ENCODE measurements at regions not wholly inside any gene's neighbourhood (a gene's known extent, or its start where the extent isn't known, plus 50 kb on each side); places are given as distances from the start of the nearest gene placed in this dataset.
"Not testable (repeated sequence)": the region's sequence is repeated elsewhere in the genome, so short reads cannot be mapped to it uniquely, and the experiment has no call there.

DNA sequence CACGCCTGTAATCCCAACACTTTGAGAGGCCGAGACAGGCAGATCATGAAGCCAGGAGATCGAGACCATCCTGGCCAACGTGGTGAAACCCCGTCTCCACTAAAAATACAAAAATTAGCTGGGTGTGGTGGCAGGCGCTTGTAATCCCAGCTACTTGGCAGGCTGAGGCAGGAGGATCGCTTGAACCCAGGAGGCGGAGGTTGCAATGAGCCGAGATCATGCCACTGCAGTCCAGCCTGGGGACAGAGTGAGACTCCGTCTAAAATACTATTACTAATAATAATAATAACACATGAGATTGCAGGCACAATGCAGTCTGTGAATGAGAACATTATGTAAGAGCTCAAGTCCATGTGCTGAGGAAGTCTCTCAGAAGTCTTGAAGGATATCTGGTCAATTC is 1684.4 kb downstream of the SPATA31A7 start:
- DNase-seq (ENCODE audit: low read depth in 3 of 3, low spot score in 1 of 3), result not testable (repeated sequence)

DNA sequence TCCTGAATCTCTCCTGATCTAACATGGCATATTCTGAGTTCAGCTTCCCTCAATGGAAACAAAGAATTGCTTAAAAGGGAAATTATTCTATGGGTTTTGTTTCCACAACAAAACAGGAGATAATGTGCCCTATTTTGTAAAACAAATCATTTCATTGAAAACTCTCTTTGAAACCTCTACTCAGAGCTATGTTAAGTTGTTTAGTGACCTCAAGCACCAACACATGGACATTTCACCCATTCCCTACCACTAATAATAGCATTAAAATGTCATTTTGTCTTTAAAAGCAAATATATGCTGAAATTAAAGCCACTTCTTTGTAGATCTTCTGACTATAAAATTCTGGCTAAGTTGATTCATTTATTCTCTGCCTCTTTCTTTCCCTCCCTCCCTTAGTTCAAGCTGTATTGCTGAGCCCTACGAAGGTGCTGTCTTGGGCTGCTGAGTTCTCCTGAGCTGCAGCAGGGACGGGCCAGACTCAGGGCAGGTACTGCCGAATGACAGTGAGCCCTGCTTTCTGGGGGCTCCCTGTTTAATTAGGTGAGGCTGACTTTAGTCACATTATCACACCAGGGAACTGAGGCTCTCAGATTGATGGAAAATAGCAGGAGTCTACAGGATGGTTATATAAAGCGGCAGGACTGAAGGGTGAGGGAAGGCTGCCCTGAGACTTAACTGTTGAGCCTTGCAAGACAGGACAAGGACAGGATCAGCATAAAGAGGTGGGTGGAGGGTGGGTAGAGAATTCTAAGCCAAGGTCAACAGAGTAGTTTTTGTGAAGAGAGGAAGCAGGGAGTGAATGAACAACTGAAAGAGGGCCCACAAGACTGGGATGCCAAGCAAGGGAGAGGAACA is 1685.1 kb downstream of the SPATA31A7 start:
- not testable (repeated sequence) for DNase-seq (ENCODE audit: low read depth in 3 of 3, low spot score in 1 of 3)

DNA sequence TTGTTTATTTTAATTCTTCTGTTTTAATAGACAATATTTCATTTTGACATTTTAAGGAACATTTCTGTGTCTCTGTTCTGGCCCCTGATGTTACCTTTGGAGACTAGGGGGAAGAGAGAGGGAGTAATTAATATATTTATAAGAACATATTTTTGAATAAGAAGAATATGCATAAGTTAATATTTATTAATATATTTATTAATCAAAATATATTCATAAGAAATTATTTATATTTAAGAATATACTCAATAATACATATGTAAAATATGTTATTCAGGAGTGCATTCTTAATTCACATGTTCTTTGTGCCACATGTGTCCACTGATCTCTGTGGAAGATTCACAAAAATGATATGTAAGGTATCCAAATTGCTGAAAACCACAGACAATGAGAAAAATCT is 1687.7 kb downstream of the SPATA31A7 start:
- not testable (repeated sequence) for DNase-seq (ENCODE audit: low read depth in 3 of 3, low spot score in 1 of 3)

DNA sequence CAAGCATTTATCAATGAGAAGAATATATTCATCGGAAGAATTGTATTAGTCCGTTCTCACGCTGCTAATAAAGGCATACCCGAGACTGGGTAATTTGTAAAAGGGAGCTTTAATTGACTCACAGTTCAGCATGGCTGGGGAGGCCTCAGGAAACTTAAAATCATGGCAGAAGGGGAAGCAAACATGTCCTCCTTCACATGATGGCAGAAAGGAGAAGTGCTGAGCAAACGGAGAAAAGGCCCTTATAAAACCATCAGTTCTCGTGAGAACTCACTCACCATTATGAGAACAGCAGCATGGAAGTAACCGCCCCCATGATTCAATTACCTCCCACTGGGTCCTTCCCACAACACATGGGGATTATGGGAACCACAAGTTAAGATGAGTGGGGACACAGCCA is 1688.2 kb downstream of the SPATA31A7 start:
- DNase-seq (ENCODE audit: low read depth in 3 of 3, low spot score in 1 of 3), result not testable (repeated sequence)

DNA sequence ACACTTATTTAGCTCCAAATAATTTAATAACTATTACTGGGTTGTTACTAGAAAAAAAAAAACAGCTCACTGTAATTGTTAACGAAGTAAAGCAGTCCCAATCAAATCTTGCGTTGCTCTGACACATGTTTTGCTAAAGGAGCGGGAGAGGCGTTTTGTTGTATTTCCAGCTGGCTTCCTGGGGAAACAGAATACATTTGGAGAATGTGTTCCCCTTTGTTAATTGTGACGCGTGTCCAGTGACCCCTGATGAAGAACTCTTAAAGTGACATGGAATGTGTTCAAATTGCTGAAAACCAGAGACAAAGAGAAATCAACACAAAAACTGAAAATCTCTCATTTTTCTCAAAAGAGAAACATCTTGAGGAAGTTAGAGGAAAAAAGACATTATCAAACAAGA is 1690.6 kb downstream of the SPATA31A7 start:
- DNase-seq (ENCODE audit: low read depth in 3 of 3, low spot score in 1 of 3), result not testable (repeated sequence)

DNA sequence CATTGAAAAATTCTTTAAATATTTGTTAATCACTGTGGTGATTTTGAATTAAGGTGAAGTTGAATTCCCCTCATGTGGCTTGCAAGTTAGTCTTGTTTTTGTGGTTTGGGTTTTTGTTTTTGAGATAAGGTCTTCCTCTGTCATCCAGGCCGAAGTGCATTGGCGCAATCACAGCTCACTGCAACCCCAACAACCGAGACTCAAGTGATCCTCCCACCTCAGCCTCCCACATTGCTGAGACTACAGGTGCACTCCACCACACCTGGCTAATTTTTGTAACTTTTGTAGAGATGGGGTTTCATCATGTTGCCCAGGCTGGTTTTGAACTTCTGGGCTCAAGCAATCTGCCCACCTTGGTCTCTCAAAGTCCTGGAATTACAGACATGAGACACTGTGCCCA is 1691.1 kb downstream of the SPATA31A7 start:
- DNase-seq (ENCODE audit: low read depth in 3 of 3, low spot score in 1 of 3), result not testable (repeated sequence)

DNA sequence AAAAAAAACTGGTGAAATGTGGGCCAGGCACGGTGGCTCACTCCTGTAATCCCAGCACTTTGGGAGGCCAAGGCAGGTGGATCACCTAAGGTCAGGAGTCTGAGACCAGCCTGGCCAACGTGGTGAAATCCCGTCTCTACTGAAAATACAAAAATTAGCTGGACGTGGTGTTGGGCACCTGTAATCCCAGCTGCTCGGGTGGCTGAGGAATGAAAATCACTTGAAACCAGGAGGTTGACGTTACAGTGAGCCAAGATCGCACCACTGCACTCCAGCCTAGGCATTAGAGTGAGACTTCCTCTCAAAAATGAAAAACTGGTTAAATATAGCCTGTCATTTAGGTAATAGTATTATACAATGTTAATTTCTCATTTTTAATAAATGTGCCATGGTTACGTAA is 1692.0 kb downstream of the SPATA31A7 start:
- DNase-seq (ENCODE audit: low read depth in 3 of 3, low spot score in 1 of 3), result not testable (repeated sequence)

DNA sequence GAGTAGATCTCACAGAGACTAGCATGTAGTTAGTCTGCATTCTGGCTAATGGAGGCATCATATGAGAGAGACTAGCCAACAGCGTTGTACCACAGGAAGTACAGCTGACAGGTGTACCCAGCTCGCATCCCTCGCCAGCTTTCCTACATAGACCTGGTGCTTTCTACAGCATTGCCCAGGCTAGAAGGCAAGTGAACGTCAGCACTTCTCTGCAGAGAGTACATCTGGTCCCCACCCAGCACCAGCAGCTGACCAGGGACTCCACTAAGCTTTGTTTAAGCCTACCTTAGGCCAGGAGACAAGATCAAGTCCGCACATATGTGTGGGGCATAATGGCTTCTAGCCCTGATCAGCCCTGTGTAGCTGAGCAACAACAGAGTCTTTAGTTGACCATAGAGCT is 1692.9 kb downstream of the SPATA31A7 start:
- not testable (repeated sequence) for DNase-seq (ENCODE audit: low read depth in 3 of 3, low spot score in 1 of 3)

DNA sequence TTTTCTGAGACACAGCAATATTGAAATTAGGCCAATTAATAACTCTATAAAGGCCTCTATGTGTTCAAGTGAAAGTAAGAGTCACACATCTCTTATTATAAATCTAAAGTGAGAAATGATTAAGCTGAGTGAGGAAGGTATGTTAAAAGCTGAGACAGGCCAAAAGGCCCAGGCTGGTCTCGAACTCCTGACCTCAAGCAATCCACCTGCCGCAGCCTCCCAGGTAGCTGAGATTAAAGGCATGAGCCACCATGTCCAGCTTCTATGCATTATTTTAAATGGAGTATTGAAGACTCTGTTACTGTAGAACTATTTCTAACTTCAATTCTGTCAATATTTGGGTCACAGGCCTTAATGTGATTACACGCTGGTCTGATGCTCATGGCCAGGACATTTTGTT is 1706.9 kb downstream of the SPATA31A7 start:
- not testable (repeated sequence) for DNase-seq (ENCODE audit: low read depth in 3 of 3, low spot score in 1 of 3)

DNA sequence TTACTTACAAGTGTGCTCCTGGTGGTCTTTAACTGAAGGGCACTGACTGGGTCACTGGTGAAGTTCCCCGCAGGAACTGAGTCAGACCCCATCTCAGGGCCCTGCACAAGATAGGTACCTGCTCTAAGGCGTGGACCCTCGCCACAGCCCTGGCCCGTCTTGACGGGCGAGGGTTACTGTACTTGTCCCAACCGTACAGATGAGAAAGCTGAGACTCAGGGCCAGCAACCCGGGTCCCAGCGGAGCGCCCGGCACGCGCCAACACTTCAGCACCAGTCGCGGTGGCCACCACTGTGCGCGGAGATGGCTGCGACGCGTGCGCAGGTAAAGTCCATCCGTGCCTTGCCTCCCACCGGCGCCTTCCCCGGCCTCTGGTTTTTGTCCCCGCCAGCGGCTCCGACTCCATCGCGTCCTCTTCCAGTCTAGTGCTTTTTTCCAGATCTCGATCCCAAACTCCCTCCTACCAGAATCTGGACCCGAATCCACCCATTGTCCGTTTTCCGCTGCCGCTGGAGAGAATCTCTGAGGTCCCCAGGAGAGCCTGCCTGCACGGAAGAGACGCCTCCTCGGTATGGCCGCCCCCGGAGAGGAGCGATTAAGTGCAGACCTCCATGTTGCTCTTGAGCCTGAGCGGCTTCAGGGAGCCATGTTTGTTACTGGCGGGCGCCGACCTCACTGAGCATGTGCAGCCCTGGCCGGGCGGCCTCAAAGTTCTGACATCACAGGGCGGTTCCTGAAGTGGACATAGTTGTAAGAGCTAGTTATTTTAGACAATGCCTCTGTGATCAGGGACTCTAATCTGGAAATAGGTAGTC is 1707.8 kb downstream of the SPATA31A7 start:
- peak in 2 of 3 donors; percentile 38 to 44 for DNase-seq (ENCODE audit: low read depth in 3 of 3, low spot score in 1 of 3)

DNA sequence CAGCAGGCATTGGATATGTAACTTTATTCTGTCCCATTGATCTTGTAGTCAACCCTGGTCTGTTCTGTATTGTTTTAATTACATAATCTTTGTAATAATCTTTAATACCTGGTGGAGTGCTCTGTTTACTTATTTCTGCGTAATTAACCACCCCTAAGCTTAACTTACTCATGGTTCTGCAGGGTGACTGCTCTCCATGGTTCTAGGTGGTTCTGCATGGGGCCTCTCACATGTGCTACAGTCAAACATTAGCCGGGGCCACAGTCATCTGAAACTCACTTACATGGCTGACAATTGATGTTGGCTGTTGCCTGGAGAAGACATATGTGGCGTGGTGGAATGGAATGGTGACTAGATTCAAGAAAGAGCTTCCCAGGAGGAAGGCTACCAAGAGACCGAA is 1709.8 kb downstream of the SPATA31A7 start:
- DNase-seq (ENCODE audit: low read depth in 3 of 3, low spot score in 1 of 3), result not testable (repeated sequence)

DNA sequence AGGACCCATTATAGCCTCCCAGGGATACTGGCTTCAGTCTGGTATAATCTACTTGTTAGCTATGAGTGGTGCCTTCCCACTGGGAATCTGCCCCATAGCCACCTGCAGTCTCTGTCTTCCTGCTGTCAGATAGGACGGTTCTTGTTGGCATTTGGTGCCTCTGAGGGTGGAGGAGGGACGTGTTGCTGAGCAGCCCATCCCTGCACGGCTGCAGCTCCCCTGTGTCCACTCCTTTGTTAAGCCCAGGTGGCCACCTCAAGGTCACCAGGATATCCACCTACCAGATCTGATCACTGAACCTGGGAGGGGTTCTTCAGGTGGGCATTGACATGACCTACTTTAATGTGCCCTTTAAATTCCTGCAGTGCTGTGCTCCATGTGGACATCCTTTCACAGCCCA is 1714.2 kb downstream of the SPATA31A7 start:
- not testable (repeated sequence) for DNase-seq (ENCODE audit: low read depth in 3 of 3, low spot score in 1 of 3)

DNA sequence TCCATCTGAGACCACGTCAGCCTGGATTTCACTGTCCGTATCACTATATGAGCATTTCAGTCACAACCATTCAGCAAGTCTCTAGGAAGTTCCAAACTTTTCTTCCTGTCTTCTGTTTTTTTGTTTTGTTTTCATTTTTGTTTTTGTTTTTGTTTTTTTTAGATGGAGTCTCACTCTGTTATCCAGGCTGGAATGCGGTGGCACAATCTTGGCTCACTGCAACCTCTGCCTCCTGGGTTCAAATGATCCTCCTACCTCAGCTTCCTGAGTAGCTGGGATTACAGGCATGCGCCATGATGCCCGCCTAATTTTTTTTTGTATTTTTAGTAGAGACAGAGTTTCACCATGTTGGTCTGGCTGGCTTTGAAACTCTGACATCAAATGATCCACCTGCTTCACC is 1715.9 kb downstream of the SPATA31A7 start:
- DNase-seq (ENCODE audit: low read depth in 3 of 3, low spot score in 1 of 3), result not testable (repeated sequence)

DNA sequence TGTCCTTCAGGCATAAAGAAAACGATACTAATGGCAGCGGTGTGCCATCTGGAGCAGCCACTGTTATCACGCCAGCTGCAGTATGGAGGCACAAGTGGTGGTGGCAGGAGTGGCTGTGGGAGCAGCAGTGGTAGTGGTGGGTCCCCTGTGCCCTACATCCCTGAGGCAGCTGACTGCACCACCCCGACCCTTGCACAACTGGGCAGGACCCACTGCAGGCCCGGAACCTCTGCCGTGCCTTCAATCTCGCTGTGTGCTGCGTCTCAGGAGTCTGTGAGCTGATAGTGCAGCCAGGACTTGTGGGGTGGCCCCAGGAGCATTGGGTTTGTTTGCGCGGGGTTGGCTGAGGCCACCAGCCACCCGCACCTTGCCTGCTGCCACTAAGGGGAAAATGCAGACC is 1718.0 kb downstream of the SPATA31A7 start:
- not testable (repeated sequence) for DNase-seq (ENCODE audit: low read depth in 3 of 3, low spot score in 1 of 3)

DNA sequence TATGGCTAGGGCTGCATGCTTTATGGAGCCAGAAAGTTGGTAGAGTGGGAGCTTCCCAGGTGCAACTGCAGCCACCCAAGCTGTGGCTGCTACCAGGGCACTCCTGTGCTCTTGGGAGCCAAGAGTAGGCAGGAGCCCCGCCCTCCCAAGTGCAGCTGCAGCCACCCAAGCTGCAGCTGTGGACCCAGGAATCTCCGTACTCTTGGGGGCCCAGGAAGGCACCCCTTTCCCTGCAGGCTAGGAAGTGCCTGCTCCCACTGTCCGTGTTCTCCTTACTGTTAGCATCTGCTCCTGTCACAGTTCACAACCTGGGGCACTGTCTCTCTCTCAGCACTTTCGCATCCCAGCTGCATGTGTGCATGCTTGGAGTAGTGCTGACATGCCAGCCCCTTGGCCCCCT is 1718.4 kb downstream of the SPATA31A7 start:
- DNase-seq (ENCODE audit: low read depth in 3 of 3, low spot score in 1 of 3), result not testable (repeated sequence)

DNA sequence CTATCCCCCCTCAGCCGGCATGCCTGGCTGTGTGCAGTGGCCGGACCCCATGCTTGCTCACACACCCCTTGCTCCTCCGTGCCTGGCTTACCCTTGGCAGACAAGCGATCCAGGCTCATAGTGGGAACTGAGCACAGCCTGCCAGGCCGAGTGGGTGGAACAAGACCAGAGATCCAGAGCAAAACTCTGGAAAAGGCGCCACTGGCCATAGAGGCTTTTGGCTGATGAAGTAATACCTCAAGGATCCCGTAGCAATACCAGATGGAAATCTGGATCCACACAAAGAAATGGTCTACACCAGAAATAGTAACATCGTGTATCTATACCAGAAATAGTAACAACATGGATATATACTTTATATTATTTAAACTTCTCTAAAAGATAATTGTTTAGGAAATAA is 1719.6 kb downstream of the SPATA31A7 start:
- not testable (repeated sequence) for DNase-seq (ENCODE audit: low read depth in 3 of 3, low spot score in 1 of 3)

DNA sequence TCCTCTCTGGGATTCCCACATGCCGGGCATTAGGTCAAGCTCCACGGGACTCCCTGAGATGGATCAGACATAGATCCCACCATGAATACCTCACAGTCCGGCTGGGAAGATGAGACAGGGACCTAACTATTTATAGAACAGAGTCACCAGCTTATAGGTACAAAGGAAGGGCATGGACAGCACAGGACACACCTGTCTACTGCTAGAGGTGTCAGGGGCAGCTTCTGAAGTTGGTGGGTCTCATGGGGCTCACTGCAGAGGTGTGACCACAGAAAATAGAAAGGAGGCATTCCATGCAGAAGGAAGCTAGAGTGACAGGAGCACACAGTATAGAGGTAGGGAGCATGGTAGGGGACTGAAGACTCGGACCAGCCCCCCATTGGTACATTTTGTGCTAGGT is 1722.4 kb downstream of the SPATA31A7 start:
- not testable (repeated sequence) for DNase-seq (ENCODE audit: low read depth in 3 of 3, low spot score in 1 of 3)

DNA sequence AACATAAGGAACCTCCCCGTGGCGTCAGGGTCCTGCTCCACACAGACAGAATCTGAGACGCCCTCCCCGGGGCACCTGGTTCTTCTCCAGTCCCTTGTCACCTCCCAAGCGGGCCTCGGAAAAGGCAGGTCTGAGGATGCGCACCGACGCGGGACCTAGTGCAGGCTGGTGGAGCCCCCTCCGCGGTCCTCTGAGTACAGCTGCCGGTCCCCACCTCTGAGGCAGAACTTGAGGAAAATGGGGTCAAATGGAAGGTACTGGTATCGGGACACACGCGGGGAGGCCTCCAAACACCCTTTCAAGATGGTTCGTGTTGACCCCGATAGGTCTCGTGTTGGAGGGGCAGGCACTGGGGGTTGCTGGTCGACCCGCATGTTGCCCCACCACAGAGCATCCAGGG is 1725.3 kb downstream of the SPATA31A7 start:
- not testable (repeated sequence) for DNase-seq (ENCODE audit: low read depth in 3 of 3, low spot score in 1 of 3)

DNA sequence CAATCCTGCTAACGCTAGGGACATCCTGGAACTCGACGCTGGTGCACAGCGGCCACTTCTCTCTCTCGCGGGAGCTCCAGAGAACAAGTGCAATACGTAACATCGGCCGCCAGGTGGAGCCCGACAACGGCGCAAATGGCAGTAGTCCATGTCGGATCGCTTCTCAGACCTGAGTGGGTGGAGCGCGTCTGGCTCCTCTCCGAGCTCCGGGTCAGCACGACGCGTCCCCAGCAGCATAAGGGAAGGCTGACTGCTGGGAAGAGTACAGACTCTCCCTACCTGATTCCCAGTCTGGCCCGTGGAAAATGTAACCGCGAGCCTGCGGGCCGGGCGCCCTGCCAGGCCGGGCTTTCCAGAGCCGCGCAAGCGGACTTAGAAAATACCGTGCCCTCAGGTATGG is 1725.8 kb downstream of the SPATA31A7 start:
- DNase-seq (ENCODE audit: low read depth in 3 of 3, low spot score in 1 of 3), result not testable (repeated sequence)

DNA sequence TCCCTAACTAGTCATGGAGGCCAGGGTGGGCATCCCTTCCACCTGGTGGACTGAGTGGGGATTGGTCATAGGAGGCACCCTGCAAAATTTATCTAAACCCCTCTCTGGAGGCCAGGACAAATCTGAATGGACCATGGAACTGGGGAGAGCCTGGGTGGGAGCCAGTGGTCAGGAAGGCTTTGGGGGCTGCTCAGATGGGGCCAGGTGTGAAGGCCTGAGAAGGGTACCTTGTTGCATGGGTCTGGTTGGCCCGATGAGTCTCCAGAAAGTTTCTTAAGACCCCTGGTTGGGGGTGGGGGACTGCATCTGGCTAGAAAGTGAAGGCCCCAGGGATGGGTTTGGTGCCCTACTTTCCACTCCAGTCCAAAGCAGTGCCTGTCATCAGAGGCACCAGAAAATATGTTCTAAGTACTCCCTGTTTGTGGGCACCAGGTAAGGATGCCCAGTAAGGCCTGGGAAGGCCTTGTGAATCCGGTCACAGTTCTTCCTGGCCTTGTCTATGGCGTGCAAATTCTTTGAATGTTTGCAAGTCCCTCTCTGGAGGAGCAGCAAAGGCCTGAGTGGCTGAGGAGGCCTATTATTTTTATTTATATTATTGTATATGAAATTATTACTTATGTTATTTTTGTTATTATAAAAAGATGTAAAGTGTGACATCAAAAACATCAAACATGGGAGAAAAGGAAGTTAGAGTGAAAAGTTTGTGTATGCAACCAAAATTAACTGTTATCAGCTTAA is 1729.0 kb downstream of the SPATA31A7 start:
- not testable (repeated sequence) for DNase-seq (ENCODE audit: low read depth in 3 of 3, low spot score in 1 of 3)

DNA sequence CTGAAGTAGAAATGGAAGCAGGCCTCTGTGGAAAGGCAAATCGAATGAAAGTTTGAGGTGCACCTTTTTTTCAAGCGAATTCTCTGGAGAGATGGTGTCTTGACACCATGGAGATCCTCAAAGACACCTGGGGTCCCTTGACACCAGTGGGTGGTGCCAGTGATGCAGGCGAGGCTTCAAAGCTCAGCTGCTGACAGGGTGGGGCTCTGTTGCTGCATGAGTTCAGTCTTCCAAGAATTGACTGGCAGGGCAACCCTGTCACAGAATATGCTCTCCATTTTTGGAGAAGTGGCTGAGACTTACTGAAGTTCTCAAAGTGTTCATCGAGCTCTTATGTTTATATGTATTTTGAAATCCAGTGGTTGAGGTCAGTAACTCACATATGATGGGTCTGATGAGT is 1741.6 kb downstream of the SPATA31A7 start:
- DNase-seq (ENCODE audit: low read depth in 3 of 3, low spot score in 1 of 3), result not testable (repeated sequence)

Measured in stimulated activated CD4-positive, alpha-beta T cell treated with anti-CD3 and anti-CD28 coated beads, TNF-alpha, amount 100 ng/mL, for 1 hour (primary cell).